DMS79 (cell line): ENCODE measurements at regions not wholly inside any gene's neighbourhood (a gene's known extent, or its start where the extent isn't known, plus 50 kb on each side); places are given as distances from the start of the nearest gene placed in this dataset.

Experiments used
- DNase-seq: peaks from one replicate; lab custom pipeline; 2025; lab: John Stamatoyannopoulos, UW

DNA sequence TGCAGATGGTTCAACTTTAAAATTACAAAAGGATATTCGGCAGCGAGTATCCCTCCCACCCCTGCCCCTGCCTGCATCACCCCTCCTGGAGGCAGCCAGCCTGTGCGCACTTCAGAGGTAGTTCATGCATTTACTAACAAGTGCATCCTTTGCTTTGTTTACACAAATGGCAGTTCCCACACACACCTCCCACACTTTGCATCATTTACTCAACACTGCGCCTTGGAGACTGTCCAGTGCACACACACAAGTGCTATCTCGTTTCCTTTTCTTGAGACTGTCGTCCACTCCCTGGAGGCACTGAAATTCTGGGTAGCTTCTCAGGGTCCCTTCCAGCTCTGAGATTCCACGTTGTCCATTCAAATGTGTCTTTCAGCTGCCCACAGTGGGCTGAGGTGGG is 53.1 kb upstream of the VSX1 start:
- peak; percentile 82 for DNase-seq

- no peak for DNase-seq
Observed at GRCh38 chr20:25136056-25136455, 54.1 kb upstream of the VSX1 start.

- DNase-seq = no peak
Observed at GRCh38 chr20:25136643-25137559, 55.0 kb upstream of the VSX1 start.

DNA sequence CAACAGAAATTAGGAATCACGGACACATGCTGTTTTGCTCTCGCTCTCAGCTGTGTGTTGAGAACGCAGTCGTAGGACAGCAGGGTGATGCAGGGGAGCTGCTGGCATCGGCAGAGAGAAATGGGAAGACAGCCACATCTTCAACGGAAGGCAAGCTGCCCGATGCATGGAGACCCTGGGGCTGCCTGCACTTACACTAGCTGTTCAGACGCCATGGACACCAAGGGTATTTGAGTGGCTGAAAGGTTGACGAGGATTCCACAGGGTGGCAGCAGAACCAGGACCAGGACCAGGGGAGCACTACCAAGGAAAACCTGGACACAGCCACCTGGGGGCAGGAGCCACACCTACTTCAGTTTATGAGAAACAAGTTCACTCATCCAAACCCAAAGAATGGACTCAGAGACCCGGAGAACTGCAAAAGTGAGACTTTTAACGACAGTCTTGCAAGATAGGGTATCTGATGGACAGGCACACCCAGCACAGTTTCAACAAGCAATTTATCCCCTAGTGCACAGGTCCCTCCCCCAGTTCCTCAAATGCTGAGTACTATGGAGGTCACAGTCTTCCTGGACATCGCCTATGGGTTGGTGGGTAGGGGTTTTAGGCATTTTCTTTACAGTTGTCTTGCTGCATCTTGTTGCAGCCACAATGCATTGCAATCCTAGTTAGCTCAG is 56.3 kb upstream of the ENTPD6 start:
- DNase-seq = no peak

- no peak for DNase-seq
Observed at GRCh38 chr20:25140968-25141367, 54.5 kb upstream of the ENTPD6 start.

- DNase-seq = no peak
Observed at GRCh38 chr20:25142435-25142834, 53.1 kb upstream of the ENTPD6 start.

DNA sequence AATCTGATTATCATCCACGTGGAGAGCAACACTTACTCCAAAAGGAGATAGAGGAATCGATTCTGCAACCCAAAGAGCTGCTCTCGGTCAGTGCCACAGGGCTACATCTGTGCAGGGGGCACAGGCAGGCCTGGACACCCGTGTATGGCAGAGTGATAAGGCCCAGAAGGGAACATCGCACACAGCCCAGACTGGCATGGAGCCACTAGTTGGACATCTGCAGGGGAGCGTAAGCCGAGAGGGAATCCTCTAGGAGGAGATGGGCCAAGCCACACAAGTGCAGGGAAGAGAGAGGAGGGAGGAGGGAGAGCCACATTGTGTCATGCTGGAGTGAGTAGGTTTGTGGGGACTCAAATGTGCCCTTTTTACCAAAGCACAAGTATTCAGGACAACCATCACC is 50.4 kb upstream of the ENTPD6 start:
- DNase-seq = no peak
